A172 (cell line): ENCODE measurements at regions not wholly inside any gene's neighbourhood (a gene's known extent, or its start where the extent isn't known, plus 50 kb on each side); places are given as distances from the start of the nearest gene placed in this dataset.

ENCODE experiments used
- DNase-seq: peaks from one replicate; pipeline ENCODE4 v3.0.0-alpha.2; 2015; ENCODE audit warnings: low spot score

- no peak for DNase-seq
Observed at GRCh38 chr1:94644352-94644751, 102.8 kb upstream of the F3 start.

- DNase-seq, result no peak
Observed at GRCh38 chr1:94643819-94644218, 102.3 kb upstream of the F3 start.

- no peak for DNase-seq
Observed at GRCh38 chr1:94642617-94643321, 101.2 kb upstream of the F3 start.

GRCh38 chr1:94641990-94642389, 100.4 kb upstream of the F3 start:
- DNase-seq, result no peak

- DNase-seq, result no peak
Observed at GRCh38 chr1:94640125-94640524, 98.6 kb upstream of the F3 start.

GRCh38 chr1:94637121-94637520, 95.6 kb upstream of the F3 start:
- DNase-seq, result no peak

GRCh38 chr1:94636624-94637023, 95.1 kb upstream of the F3 start:
- DNase-seq, result no peak

- no peak for DNase-seq
Observed at GRCh38 chr1:94636100-94636499, 94.5 kb upstream of the F3 start.

- peak; percentile 84 for DNase-seq
Observed at GRCh38 chr1:94634977-94635416, 93.4 kb upstream of the F3 start.

GRCh38 chr1:94633051-94633450, 91.5 kb upstream of the F3 start:
- DNase-seq, result no peak

- no peak for DNase-seq
Observed at GRCh38 chr1:94629259-94630181, 88.0 kb upstream of the F3 start.

GRCh38 chr1:94628499-94628843, 86.9 kb upstream of the F3 start:
- DNase-seq, result no peak

- DNase-seq, result no peak
Observed at GRCh38 chr1:94627771-94628498, 86.4 kb upstream of the F3 start.

- DNase-seq, result no peak
Observed at GRCh38 chr1:94624203-94624602, 82.6 kb upstream of the F3 start.

GRCh38 chr1:94623560-94624148, 82.1 kb upstream of the F3 start:
- peak; percentile 38 for DNase-seq

- DNase-seq, result peak; percentile 85
Observed at GRCh38 chr1:94622757-94623156, 81.2 kb upstream of the F3 start.

- no peak for DNase-seq
Observed at GRCh38 chr1:94621802-94622201, 80.2 kb upstream of the F3 start.

GRCh38 chr1:94621395-94621794, 79.8 kb upstream of the F3 start:
- peak; percentile 82 for DNase-seq

- DNase-seq, result no peak
Observed at GRCh38 chr1:94620345-94621031, 78.9 kb upstream of the F3 start.

- no peak for DNase-seq
Observed at GRCh38 chr1:94619731-94620130, 78.2 kb upstream of the F3 start.

- DNase-seq, result no peak
Observed at GRCh38 chr1:94617957-94618739, 76.6 kb upstream of the F3 start.
